MM.1S (cell line): ENCODE measurements at regions not wholly inside any gene's neighbourhood (a gene's known extent, or its start where the extent isn't known, plus 50 kb on each side); places are given as distances from the start of the nearest gene placed in this dataset.

Source experiments
- DNase-seq: peaks from one replicate; pipeline ENCODE4 v3.0.0-alpha.2; 2015
- H2AFZ ChIP-seq: fragments of 300-600 bp; sonication (generic); 2 replicates; pipeline ENCODE4 v1.6.0; 2016; ENCODE audit warnings: antibody characterized with exemption, low read length
- H3F3A ChIP-seq: fragments of 300-600 bp; sonication (generic); 2 replicates; pipeline ENCODE4 v1.6.1; 2016; ENCODE audit warnings: mild to moderate bottlenecking, antibody characterized with exemption, low read length, moderate library complexity, mixed read lengths; ENCODE audit not compliant: insufficient read depth
- H3K27ac ChIP-seq: fragments of 300-600 bp; sonication (generic); 2 replicates; pipeline ENCODE4 v1.5.1; 2016; ENCODE audit warnings: mild to moderate bottlenecking, low read length
- H3K27me3 ChIP-seq: fragments of 300-600 bp; sonication (generic); replicated peaks from 2 replicates; pipeline ENCODE4 v1.6.0; 2016; ENCODE audit warnings: low read length; ENCODE audit not compliant: insufficient read depth
- H3K36me3 ChIP-seq: fragments of 300-600 bp; sonication (generic); replicated peaks from 2 replicates; pipeline ENCODE4 v1.6.1; 2016; ENCODE audit warnings: mild to moderate bottlenecking, low read length, mixed read lengths; ENCODE audit not compliant: insufficient read depth
- H3K4me1 ChIP-seq: fragments of 300-600 bp; sonication (generic); 2 replicates; pipeline ENCODE4 v1.6.1; 2016; ENCODE audit warnings: low read length, mixed read lengths
- H3K4me2 ChIP-seq: fragments of 300-600 bp; sonication (generic); 2 replicates; pipeline ENCODE4 v1.6.0; 2016; ENCODE audit warnings: low read depth, low read length
- H3K4me3 ChIP-seq: fragments of 300-600 bp; sonication (generic); 2 replicates; pipeline ENCODE4 v1.5.1; 2016; ENCODE audit warnings: low read length, mixed read lengths
- H3K79me2 ChIP-seq: fragments of 300-600 bp; sonication (generic); 2 replicates; pipeline ENCODE4 v1.6.1; 2016; ENCODE audit warnings: mixed run types, low read length, mixed read lengths
- H3K9ac ChIP-seq: fragments of 300-600 bp; sonication (generic); 2 replicates; pipeline ENCODE4 v1.6.1; 2016; ENCODE audit warnings: low read length, mixed read lengths
- H3K9me2 ChIP-seq: fragments of 300-600 bp; sonication (generic); replicated peaks from 2 replicates; pipeline ENCODE4 v1.6.1; 2016; ENCODE audit warnings: mild to moderate bottlenecking, low read length, mixed read lengths; ENCODE audit not compliant: insufficient read depth
- H3K9me3 ChIP-seq: fragments of 300-600 bp; sonication (generic); replicated peaks from 2 replicates; pipeline ENCODE4 v1.6.1; 2016; ENCODE audit warnings: mild to moderate bottlenecking, low read length, mixed read lengths; ENCODE audit not compliant: insufficient read depth
- H4K20me1 ChIP-seq: fragments of 300-600 bp; sonication (generic); 2 replicates; pipeline ENCODE4 v1.6.1; 2016; ENCODE audit warnings: mild to moderate bottlenecking, low read length, moderate library complexity, mixed read lengths; ENCODE audit not compliant: insufficient read depth
- EZH2 ChIP-seq: fragments of 300-600 bp; sonication (generic); optimal IDR thresholded peaks from 2 replicates; pipeline ENCODE3; 2017; ENCODE audit warnings: low read depth, mild to moderate bottlenecking, antibody characterized with exemption, low read length, mixed read lengths
- EZH2phosphoT487 ChIP-seq: fragments of 300-600 bp; sonication (generic); IDR thresholded peaks from 2 replicates; pipeline ENCODE4 v1.6.1; 2018; ENCODE audit warnings: antibody characterized with exemption, low read length
- TF ChIP-seq, protein P1 (sequence below): fragments of 300-600 bp; sonication (generic); IDR thresholded peaks from 2 replicates; pipeline ENCODE4 v1.5.1; 2016; ENCODE audit warnings: antibody characterized with exemption, low read length, mixed read lengths

DNA sequence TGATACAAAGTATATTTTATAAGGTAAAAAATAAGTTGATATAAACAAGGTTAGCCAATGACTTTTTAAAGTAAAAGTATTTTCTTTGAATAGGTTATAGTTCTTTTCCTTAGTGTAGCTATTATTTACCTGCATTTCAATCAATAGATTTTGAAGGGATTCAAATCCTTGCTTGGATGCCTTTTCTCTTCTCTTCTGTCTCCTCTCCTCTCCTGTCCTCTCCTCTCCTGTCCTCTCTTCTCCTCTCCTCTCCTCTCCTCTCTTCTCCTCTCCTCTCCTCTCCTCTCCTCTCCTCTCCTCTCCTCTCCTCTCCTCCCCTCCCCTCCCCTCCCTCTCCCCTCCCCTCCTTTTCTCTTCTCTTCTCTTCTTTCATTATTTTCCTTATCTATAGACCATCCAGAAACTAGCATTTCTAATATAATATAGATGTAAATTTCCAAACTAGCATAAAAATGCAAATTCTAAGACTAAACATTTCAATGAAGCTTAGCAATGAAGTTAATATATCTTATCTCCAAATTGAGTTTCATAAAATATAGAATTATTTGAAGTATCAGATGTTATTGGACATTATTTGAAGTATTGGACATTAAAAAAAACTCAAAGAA, 60.5 kb upstream of the PRKCQ start:
- Histone ChIP-seq H3K9me2 (no peaks in the 10 kb centered on the region), H2AFZ (no peak overlapping the region), H3K4me3 (no peak overlapping the region), H3K79me2 (no peaks in the 10 kb centered on the region), H3K36me3 (no peaks in the 10 kb centered on the region), H3K27ac (no peak overlapping the region), H4K20me1 (no peaks in the 10 kb centered on the region), H3K9me3 (no peaks in the 10 kb centered on the region), H3K9ac (no peak overlapping the region), H3K4me1 (no peaks in the 10 kb centered on the region), H3K4me2 (no peak overlapping the region), H3F3A (no peaks in the 10 kb centered on the region), H3K27me3 (no peaks in the 10 kb centered on the region)
- TF ChIP-seq EZH2 (no peak), EZH2phosphoT487 (no peak)
- TF ChIP-seq, protein P1, sequence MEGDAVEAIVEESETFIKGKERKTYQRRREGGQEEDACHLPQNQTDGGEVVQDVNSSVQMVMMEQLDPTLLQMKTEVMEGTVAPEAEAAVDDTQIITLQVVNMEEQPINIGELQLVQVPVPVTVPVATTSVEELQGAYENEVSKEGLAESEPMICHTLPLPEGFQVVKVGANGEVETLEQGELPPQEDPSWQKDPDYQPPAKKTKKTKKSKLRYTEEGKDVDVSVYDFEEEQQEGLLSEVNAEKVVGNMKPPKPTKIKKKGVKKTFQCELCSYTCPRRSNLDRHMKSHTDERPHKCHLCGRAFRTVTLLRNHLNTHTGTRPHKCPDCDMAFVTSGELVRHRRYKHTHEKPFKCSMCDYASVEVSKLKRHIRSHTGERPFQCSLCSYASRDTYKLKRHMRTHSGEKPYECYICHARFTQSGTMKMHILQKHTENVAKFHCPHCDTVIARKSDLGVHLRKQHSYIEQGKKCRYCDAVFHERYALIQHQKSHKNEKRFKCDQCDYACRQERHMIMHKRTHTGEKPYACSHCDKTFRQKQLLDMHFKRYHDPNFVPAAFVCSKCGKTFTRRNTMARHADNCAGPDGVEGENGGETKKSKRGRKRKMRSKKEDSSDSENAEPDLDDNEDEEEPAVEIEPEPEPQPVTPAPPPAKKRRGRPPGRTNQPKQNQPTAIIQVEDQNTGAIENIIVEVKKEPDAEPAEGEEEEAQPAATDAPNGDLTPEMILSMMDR = no peak
- peak; percentile 2 for DNase-seq

DNA sequence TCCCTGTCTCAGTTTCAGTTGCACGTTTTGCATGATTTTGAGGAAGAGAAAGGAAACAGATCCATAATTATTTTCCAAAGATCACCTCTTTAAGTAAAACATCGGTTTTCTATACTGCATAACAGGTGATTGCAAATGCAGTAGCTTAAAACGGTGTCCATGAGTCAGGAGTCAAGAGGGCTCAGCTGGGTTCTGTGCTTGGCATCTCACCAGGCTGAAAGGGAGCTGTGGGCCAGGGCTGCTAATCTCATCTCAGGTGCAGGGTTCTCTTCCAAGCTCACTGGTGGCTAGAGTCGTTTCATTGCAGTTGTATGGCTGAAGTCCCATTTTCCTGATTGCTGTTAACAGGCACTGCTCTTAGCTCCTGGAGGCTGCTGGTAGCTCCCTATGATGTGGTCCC, 57.0 kb upstream of the PRKCQ start:
- Histone ChIP-seq H3K9me3 (no peaks in the 10 kb centered on the region), H3K9ac (no peak overlapping the region), H3K4me3 (no peak overlapping the region), H2AFZ (no peak overlapping the region), H3K27ac (no peak overlapping the region), H3K9me2 (no peaks in the 10 kb centered on the region), H3K79me2 (no peaks in the 10 kb centered on the region), H4K20me1 (no peaks in the 10 kb centered on the region), H3K27me3 (no peaks in the 10 kb centered on the region), H3K36me3 (no peaks in the 10 kb centered on the region), H3K4me2 (no peak overlapping the region), H3F3A (no peaks in the 10 kb centered on the region), H3K4me1 (no peaks in the 10 kb centered on the region)
- TF ChIP-seq, protein P1 = no peak
- TF ChIP-seq EZH2 (no peak), EZH2phosphoT487 (no peak)
- no peak for DNase-seq

DNA sequence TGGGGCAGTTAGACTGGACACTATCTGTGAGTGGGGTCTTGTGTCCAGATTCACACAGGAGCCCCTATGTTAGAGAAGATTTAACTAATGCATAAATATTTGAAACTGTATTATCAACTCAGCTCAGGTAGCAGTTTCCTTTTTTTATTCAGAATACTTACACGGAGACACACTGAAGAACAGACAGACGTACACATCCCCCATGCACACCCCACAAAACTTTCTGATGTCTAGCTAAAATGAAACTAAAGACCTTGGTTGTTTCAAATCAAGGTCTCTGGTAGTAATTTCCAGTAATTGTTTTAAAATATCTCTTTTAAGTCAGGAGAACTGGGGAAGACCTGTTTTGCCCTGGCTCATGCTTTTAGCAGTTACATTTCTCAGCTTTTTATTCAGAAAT, 55.7 kb upstream of the PRKCQ start:
- Histone ChIP-seq H3K27ac (no peak overlapping the region), H3K9ac (no peak overlapping the region)
- no peak for TF ChIP-seq EZH2phosphoT487
- no peak for TF ChIP-seq EZH2
- TF ChIP-seq, protein P1 = no peak

More for the DNA sequence above, 55.7 kb upstream of the PRKCQ start:
- Histone ChIP-seq H2AFZ (no peak overlapping the region), H3K4me2 (no peak overlapping the region), H4K20me1 (no peaks in the 10 kb centered on the region), H3F3A (no peaks in the 10 kb centered on the region), H3K4me1 (no peaks in the 10 kb centered on the region), H3K4me3 (no peak overlapping the region), H3K9me3 (no peaks in the 10 kb centered on the region), H3K36me3 (no peaks in the 10 kb centered on the region), H3K9me2 (no peaks in the 10 kb centered on the region), H3K27me3 (no peaks in the 10 kb centered on the region), H3K79me2 (no peaks in the 10 kb centered on the region)
- no peak for DNase-seq
